ENCODE measurements at regions not wholly inside any gene's neighbourhood (a gene's known extent, or its start where the extent isn't known, plus 50 kb on each side); places are given as distances from the start of the nearest gene placed in this dataset.

GRCh38 chr2:216776066-216776850 lies 80.9 kb upstream of the IGFBP5 start:
- H3K4me1 ChIP-seq (ENCODE audit: control insufficient read depth, extremely low read depth, insufficient read depth, low read length): no peaks in the 10 kb centered on the region
- H3K27ac ChIP-seq (ENCODE audit: control insufficient read depth, insufficient read depth, low read length): no peak overlapping the region
- no peaks in the 10 kb centered on the region for H3K27me3 ChIP-seq (ENCODE audit: control insufficient read depth, extremely low read depth, insufficient read depth, low read length)
- H3K79me2 ChIP-seq (ENCODE audit: control insufficient read depth, insufficient read depth, low read length): no peaks in the 10 kb centered on the region
- H2AFZ ChIP-seq (ENCODE audit: control insufficient read depth, low read length): no peak overlapping the region
- H3K9me3 ChIP-seq (ENCODE audit: control insufficient read depth, low read depth, low read length): no peaks in the 10 kb centered on the region
- H3K9ac ChIP-seq (ENCODE audit: control insufficient read depth, extremely low read depth, insufficient read depth, low read length): no peak overlapping the region
- H3K4me3 ChIP-seq (ENCODE audit: control insufficient read depth in 2 of 3, extremely low read depth in 1 of 3, insufficient read depth in 2 of 3, low read depth in 1 of 3, low read length in 3 of 3): no peak overlapping the region
- H4K20me1 ChIP-seq (ENCODE audit: control insufficient read depth, extremely low read depth, insufficient read depth, low read length): no peaks in the 10 kb centered on the region
- no peaks in the 10 kb centered on the region for H3K36me3 ChIP-seq (ENCODE audit: control insufficient read depth in 2 of 2, extremely low read depth in 1 of 2, insufficient read depth in 2 of 2, low read length in 2 of 2)
- H3K9me1 ChIP-seq (ENCODE audit: control insufficient read depth, extremely low read depth, insufficient read depth, low read length): no peaks in the 10 kb centered on the region
- FAIRE-seq (no peak), DNase-seq (ENCODE audit: low read depth, low spot score) (no peak)
- no peak overlapping the region for H3K4me2 ChIP-seq (ENCODE audit: control insufficient read depth, extremely low read depth, insufficient read depth, low read depth, low read length)
- dilution Hi-C loops (cut with MboI; ENCODE audit: extremely low pct_ligation_motif_present, low sequenced_read_pairs): no loop called here
- TF ChIP-seq, protein P1, sequence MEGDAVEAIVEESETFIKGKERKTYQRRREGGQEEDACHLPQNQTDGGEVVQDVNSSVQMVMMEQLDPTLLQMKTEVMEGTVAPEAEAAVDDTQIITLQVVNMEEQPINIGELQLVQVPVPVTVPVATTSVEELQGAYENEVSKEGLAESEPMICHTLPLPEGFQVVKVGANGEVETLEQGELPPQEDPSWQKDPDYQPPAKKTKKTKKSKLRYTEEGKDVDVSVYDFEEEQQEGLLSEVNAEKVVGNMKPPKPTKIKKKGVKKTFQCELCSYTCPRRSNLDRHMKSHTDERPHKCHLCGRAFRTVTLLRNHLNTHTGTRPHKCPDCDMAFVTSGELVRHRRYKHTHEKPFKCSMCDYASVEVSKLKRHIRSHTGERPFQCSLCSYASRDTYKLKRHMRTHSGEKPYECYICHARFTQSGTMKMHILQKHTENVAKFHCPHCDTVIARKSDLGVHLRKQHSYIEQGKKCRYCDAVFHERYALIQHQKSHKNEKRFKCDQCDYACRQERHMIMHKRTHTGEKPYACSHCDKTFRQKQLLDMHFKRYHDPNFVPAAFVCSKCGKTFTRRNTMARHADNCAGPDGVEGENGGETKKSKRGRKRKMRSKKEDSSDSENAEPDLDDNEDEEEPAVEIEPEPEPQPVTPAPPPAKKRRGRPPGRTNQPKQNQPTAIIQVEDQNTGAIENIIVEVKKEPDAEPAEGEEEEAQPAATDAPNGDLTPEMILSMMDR (optimal IDR thresholded peaks at IDR 0.05 in 1 of 3, IDR thresholded peaks at IDR 0.05 in 1 of 3, conservative IDR thresholded peaks at IDR 0.05 in 1 of 3; ENCODE audit: extremely low read depth in 1 of 3, insufficient read depth in 2 of 3, low read length in 3 of 3): no peak
- no peak for TF ChIP-seq EZH2 (IDR thresholded peaks at IDR 0.05; ENCODE audit: low read length)

GRCh38 chr2:216775043-216775453 lies 79.7 kb upstream of the IGFBP5 start:
- Histone ChIP-seq H2AFZ (ENCODE audit: control insufficient read depth, low read length) (no peak overlapping the region), H3K79me2 (ENCODE audit: control insufficient read depth, insufficient read depth, low read length) (no peaks in the 10 kb centered on the region), H3K9me3 (ENCODE audit: control insufficient read depth, low read depth, low read length) (no peaks in the 10 kb centered on the region), H3K9ac (ENCODE audit: control insufficient read depth, extremely low read depth, insufficient read depth, low read length) (no peak overlapping the region), H3K27ac (ENCODE audit: control insufficient read depth, insufficient read depth, low read length) (no peak overlapping the region), H4K20me1 (ENCODE audit: control insufficient read depth, extremely low read depth, insufficient read depth, low read length) (no peaks in the 10 kb centered on the region), H3K27me3 (ENCODE audit: control insufficient read depth, extremely low read depth, insufficient read depth, low read length) (peaks cover 4% of the 10 kb centered on the region), H3K36me3 (ENCODE audit: control insufficient read depth in 2 of 2, extremely low read depth in 1 of 2, insufficient read depth in 2 of 2, low read length in 2 of 2) (no peaks in the 10 kb centered on the region), H3K4me2 (ENCODE audit: control insufficient read depth, extremely low read depth, insufficient read depth, low read depth, low read length) (no peak overlapping the region), H3K4me1 (ENCODE audit: control insufficient read depth, extremely low read depth, insufficient read depth, low read length) (no peaks in the 10 kb centered on the region), H3K4me3 (ENCODE audit: control insufficient read depth in 2 of 3, extremely low read depth in 1 of 3, insufficient read depth in 2 of 3, low read depth in 1 of 3, low read length in 3 of 3) (no peak overlapping the region), H3K9me1 (ENCODE audit: control insufficient read depth, extremely low read depth, insufficient read depth, low read length) (no peaks in the 10 kb centered on the region)
- FAIRE-seq (peak; percentile 5), DNase-seq (ENCODE audit: low read depth, low spot score) (no peak)
- dilution Hi-C loops (cut with MboI; ENCODE audit: extremely low pct_ligation_motif_present, low sequenced_read_pairs): no loop called here
- TF ChIP-seq, protein P1 (optimal IDR thresholded peaks at IDR 0.05 in 1 of 3, IDR thresholded peaks at IDR 0.05 in 1 of 3, conservative IDR thresholded peaks at IDR 0.05 in 1 of 3; ENCODE audit: extremely low read depth in 1 of 3, insufficient read depth in 2 of 3, low read length in 3 of 3): no peak
- no peak for TF ChIP-seq EZH2 (IDR thresholded peaks at IDR 0.05; ENCODE audit: low read length)
